Psoas muscle (tissue), 7 donors: ENCODE measurements at regions not wholly inside any gene's neighbourhood (a gene's known extent, or its start where the extent isn't known, plus 50 kb on each side); places are given as distances from the start of the nearest gene placed in this dataset.

Experiments used
- ATAC-seq, 4 donors: fragments of 200-7000 bp; cut with Tn5 transposase; one replicate each; pipeline ENCODE4 v1.9.1; 2020; ENCODE audit warnings: moderate library complexity in 3 of 4, mild to moderate bottlenecking in 2 of 4
- DNase-seq, 2 donors: peaks; one replicate each; pipeline ENCODE4 v3.0.0-alpha.2; 2020
- H3K27ac ChIP-seq: fragments of 200-600 bp; one replicate; pipeline ENCODE4 v1.8.0; 2022
- H3K27me3 ChIP-seq, 3 donors: fragments of 200-600 bp in 1 of 3; one replicate each; pipeline versions ENCODE4 v1.6.1 to v1.8.0; 2013 to 2022; ENCODE audit warnings: low read length in 2 of 3, mild to moderate bottlenecking in 2 of 3, moderate library complexity in 1 of 3; ENCODE audit not compliant: insufficient read depth in 3 of 3
- H3K36me3 ChIP-seq, 2 donors: fragments of 200-600 bp in 1 of 2; one replicate each; pipeline versions ENCODE4 v1.6.1 to v1.8.0; 2013 to 2022; ENCODE audit warnings: low read depth in 1 of 2, mild to moderate bottlenecking in 1 of 2, moderate library complexity in 1 of 2; ENCODE audit not compliant: insufficient read depth in 1 of 2
- H3K4me1 ChIP-seq: fragments of 200-600 bp; one replicate; pipeline ENCODE4 v1.8.0; 2022
- H3K4me3 ChIP-seq: fragments of 200-600 bp; one replicate; pipeline ENCODE4 v1.8.0; 2022; ENCODE audit warnings: mild to moderate bottlenecking
- H3K9me3 ChIP-seq: fragments of 200-600 bp; one replicate; pipeline ENCODE4 v1.8.0; 2022
- WGBS, 3 donors: extraction: QIAGEN DNeasy Blood & Tissue Kit; methylation state at CpG; one replicate each; pipeline versions ENCODE4 v1.1.6 to v1.1.7; 2013; 5-methylcytosine and 5-hydroxymethylcytosine counted together
- intact Hi-C, 2 donors: fragments of 100-400 bp; cut with DNase I; formaldehyde crosslinking; loops; one replicate each; pipeline versions ENCODE4 v1.11.0 to v1.14.2; 2022
- TF ChIP-seq, protein P1 (sequence below): fragments of 200-600 bp; IDR thresholded peaks from one replicate; pipeline ENCODE4 v1.8.0; 2022; ENCODE audit warnings: antibody characterized with exemption
- donor health status: healthy with polysubstance abuse.
- donor health status: DM: no; HTN: no; CAD: no; lungs with moderate emphysema.
- donor health status: Bipolar disorder and iron deficiency.
- donor health status: healthy.
- donor health status: DM: yes; HTN: yes; CAD: no.
- donor health status: DM: no; HTN: no; CAD: no.
- donor health status: DM: yes; HTN: yes; CAD: no.

DNA sequence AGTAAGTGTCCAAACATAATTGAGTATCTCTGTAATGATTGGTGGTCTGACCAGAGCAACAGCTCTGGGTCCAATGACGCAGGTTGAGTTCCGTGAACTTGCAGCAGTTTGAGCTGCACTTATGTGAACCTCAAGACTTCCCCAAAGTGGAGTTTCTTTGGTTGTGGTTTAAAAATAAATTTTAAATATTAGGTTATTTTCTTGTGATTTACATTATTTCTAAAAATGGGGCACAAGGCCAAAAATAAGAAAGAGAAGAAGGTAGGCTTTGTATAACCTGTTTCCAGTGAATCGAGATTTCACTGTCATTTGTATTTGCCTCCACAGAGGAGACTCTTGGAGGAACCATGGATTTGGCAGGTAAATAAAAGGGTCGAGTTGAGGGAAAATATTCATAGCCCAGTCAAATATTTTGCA is 166.4 kb upstream of the ZNF217 start:
- H3K27me3 ChIP-seq, result peaks cover 0 to 3% (median 0%) of the 10 kb centered on the region in 3 donors
- WGBS, 3 donors, result 76 to 85% (median 77%) methylated on average over 4 of the region's 4 CpGs
- no peak overlapping the region for H3K27ac ChIP-seq
- no peak for DNase-seq
- H3K9me3 ChIP-seq, result no peaks in the 10 kb centered on the region
- no peak overlapping the region for H3K4me3 ChIP-seq
- H3K4me1 ChIP-seq, result no peaks in the 10 kb centered on the region
- TF ChIP-seq, protein P1, sequence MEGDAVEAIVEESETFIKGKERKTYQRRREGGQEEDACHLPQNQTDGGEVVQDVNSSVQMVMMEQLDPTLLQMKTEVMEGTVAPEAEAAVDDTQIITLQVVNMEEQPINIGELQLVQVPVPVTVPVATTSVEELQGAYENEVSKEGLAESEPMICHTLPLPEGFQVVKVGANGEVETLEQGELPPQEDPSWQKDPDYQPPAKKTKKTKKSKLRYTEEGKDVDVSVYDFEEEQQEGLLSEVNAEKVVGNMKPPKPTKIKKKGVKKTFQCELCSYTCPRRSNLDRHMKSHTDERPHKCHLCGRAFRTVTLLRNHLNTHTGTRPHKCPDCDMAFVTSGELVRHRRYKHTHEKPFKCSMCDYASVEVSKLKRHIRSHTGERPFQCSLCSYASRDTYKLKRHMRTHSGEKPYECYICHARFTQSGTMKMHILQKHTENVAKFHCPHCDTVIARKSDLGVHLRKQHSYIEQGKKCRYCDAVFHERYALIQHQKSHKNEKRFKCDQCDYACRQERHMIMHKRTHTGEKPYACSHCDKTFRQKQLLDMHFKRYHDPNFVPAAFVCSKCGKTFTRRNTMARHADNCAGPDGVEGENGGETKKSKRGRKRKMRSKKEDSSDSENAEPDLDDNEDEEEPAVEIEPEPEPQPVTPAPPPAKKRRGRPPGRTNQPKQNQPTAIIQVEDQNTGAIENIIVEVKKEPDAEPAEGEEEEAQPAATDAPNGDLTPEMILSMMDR, result no peak
- ATAC-seq, result no peak
- H3K36me3 ChIP-seq, result no peaks in the 10 kb centered on the region
- intact Hi-C loops, result no loop called here

GRCh38 chr20:53757472-53757913 is 163.9 kb upstream of the ZNF217 start:
- Histone ChIP-seq H3K27me3 (peaks cover 0 to 3% (median 0%) of the 10 kb centered on the region in 3 donors), H3K4me3 (no peak overlapping the region), H3K4me1 (no peaks in the 10 kb centered on the region), H3K9me3 (no peaks in the 10 kb centered on the region), H3K27ac (no peak overlapping the region), H3K36me3 (no peaks in the 10 kb centered on the region)
- TF ChIP-seq, protein P1, result no peak
- intact Hi-C loops, result no loop called here
- DNase-seq (no peak), ATAC-seq (no peak)
- 76 to 77% (median 77%) methylated on average over 17 to 18 of the region's 18 CpGs for WGBS, 3 donors

DNA sequence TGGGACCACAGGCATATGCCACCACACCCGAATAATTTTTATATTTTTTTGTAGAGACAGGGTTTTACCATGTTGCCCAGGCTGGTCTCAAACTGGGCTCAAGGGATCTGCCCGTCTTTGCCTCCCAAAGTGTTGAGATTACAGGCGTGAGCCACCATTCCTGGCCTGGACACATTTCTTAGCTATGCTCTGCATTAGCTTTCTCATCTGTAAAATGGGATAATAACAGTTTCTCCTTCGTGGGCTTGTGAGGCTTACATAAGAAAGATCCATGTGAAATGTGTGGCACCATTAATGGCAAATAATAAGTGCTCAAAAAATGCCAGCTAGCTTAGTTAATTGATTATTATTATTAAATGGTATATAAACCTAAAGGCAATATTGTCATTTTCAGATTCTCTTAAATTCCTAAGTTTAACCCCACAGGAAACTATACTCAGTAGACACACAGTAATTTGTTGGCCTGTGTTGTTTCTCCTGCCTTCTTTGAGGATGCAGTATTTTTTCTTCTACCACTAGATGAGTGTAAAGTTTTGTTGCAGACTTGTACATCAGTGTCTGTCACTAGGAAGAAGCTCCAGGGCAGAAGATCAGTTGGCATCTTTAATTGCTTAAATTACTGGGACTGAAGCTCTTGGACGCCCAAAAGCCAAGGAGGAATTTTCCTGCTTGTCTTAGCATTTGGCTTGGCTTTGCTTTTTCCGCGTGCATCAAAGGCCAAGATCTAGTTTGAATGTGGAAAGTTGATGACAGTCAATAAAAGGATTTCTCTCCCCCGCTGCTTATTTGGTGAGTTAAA is 162.3 kb upstream of the ZNF217 start:
- intact Hi-C loops, result no loop called here
- Histone ChIP-seq H3K27me3 (peaks cover 0 to 3% (median 0%) of the 10 kb centered on the region in 3 donors), H3K36me3 (no peaks in the 10 kb centered on the region), H3K4me3 (no peak overlapping the region), H3K27ac (no peak overlapping the region), H3K9me3 (no peaks in the 10 kb centered on the region), H3K4me1 (no peaks in the 10 kb centered on the region)
- WGBS, 3 donors, result 83 to 87% (median 83%) methylated on average over 8 of the region's 8 CpGs
- no peak for DNase-seq
- TF ChIP-seq, protein P1, result no peak
- ATAC-seq, result no peak

DNA sequence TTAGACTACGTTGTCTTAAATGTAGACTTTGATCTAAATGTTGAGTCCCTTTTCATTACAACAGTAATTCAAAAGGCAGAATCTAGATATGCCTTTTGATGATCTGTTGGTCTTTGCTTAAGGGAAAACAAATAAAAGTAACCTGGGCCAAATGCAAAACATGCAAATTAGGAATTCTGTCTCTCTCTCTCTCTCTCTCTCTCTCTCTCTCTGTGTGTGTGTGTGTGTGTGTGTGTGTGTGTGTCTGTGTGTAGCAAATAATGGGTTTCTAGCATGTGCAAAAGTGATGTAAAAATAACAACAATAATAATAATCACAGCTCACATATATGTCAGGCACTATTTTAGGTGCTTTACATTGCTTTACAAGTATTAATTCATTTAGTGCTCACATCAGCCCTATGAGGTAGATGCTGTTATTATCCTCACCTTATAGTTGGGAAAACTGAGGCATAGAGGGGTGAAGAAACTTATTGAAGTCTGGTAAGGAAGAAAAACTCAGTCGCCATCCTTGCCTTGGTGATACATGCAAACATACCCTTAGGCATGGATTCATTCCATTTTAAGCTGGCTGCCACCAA is 160.3 kb upstream of the ZNF217 start:
- H3K36me3 ChIP-seq, result no peaks in the 10 kb centered on the region
- no peak overlapping the region for H3K4me3 ChIP-seq
- no peaks in the 10 kb centered on the region for H3K4me1 ChIP-seq
- 48 to 72% (median 69%) methylated on average over 2 of the region's 2 CpGs for WGBS, 3 donors
- no peak for ATAC-seq
- DNase-seq, result no peak
- TF ChIP-seq, protein P1, result no peak
- H3K9me3 ChIP-seq, result no peaks in the 10 kb centered on the region
- no peak overlapping the region for H3K27ac ChIP-seq
- no peaks in the 10 kb centered on the region for H3K27me3 ChIP-seq
- intact Hi-C loops, result no loop called here
